Amygdala (tissue), 56 donors: ENCODE measurements at regions not wholly inside any gene's neighbourhood (a gene's known extent, or its start where the extent isn't known, plus 50 kb on each side); places are given as distances from the start of the nearest gene placed in this dataset.

Experiments
- DNase-seq, 56 donors: peaks; one replicate each; lab custom pipeline; 2025; lab: John Stamatoyannopoulos, UW

DNA sequence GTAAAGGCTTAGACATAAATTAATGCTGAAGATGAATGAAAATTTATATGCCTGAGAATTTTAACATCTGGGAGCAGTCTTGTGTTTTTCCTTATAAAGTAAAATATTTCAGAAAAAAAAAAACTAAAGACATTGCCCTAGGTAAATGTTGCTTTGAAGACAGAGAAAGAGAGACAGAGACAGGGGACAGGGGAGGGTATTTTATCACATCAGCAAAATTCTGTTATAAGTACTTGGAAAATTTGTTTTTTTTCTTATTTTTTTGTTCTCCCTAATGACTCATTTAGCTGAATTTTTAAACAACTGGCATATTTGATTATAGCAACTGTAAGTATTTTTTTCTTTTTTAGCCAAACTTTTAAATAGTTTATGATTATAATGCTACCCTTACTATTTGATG is 1540.6 kb upstream of the GBE1 start:
- no peak for DNase-seq

DNA sequence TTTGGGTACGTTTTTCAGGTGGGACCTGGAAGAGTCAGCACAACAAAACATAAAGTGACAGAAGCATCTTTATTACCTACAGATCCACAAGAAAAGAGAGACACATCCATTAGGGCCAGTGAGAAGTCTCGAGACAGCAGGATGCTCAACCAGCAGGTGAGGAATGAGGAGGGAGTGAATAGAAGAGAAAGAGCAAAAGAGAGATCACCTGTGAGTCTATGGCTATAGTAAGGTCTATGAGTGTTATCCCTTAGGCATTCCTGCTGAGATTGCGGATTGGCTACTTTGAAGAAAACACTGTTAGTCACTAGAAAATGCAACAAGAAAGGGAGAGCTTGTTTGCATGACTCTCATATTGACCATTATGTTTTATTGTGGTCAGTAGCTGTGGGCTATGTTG is 1556.2 kb upstream of the GBE1 start:
- DNase-seq, result no peak

DNA sequence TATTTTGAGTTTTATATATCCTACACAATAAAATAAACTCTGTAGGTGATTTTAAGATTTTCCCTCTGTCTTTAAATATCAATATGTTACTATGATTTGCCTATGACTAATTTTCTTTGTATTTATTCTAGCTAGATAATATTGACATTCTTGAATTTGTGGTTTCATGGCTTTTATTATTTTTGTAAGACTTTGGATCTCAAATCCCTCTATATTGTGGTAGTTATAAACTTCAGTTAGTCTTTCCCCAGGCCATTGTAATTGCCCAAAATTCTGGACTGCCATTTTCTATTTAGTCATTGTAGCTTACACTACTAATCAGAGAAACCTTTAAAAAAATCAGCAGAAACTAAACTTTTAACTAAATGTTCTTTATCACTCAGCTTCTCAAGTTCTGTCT is 1559.3 kb upstream of the GBE1 start:
- no peak for DNase-seq

DNA sequence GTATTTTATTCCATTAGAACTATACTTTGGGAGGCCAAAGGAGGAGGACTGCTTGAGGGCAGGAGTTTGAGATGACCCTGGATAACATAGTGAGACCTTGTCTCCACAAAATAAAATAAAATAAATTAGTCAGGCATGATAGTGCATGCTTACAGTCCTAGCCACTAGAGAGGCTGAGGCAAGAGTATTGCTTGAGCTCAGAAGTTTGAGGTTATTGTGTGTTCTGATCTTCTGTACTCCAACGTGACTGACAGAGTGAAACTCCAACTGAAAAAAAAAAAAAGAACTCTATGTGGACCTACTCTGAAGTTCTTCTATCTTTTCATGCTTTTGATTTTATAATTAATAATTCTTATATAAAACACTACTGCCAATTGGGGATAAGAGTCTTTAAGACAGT is 1560.0 kb upstream of the GBE1 start:
- DNase-seq, result no peak

DNA sequence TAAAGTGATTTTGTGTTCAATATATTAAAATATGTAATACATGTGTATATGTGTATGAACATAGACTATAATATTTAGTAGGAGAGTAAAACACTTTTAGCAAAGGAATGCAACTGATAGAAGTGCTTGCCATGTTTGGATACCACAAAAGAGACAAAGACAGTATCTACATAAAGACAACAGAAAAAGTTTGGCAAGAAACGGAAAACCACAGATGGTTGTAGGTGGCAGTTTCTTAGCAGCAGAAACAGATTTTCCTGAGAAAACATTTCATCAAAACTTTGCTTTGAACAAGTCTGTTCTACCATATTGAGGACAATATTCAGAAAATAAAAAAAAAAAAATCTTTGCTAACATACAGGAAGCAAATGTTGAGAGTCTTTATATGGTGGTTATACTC is 1560.4 kb upstream of the GBE1 start:
- peak in 2 of 56 donors; percentile 2 to 9 for DNase-seq

DNA sequence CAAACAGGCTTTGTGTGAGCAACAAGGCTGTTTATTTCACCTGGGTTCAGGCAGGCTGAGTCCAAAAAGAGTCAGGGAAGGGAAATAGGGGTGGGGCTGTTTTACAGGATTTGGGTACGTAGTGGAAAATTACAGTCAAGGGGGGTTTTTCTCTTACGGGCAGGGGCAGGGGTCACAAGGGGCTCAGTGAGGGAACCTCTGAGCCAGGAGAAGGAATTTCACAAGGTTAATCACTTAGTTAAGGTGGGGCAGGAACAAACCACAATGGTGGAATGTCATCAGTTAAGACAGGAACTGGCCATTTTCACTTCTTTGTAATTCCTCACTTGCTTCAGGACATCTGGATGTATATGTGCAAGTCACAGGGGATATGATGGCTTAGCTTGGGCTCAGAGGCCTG is 1592.8 kb upstream of the GBE1 start:
- no peak for DNase-seq

DNA sequence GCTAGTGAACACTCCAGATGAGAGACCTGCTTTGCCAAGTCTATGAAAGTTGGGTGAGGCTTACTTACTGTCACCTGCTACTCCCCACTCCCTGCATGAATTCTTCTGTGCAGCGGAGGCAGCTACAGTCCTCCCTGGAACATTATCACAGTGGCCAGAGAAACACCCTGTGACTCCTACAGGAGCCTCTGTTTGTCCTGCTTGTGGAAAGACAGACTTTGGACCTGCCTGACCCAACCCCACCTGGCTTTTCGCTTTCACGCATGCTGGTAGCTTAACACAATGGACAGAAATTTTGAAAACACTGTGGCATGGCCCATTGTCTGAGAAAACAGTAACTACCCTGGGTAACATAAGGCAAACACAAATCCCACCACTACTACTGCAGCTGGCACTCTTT is 1565.5 kb upstream of the CADM2 start:
- no peak for DNase-seq

DNA sequence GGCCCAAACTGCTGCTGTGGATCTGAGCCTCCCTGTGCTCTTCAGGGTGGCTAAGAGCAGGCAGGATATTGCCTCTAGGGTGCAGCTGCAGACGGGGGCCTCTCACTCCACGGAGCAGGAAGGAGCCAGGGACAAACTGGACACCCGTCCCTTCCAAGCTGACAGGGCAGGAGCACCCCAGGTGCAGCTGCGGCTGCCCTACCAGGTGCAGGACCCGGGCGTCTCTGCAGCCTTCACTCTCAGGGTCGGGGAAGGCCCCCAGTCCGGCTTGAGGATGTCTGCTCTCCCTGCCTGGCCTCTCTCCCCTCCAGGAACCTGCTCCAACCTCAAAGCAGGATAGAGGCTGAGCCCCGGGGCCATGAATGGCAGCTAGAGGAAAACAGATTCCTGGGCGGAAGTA is 1554.9 kb upstream of the CADM2 start:
- no peak for DNase-seq

DNA sequence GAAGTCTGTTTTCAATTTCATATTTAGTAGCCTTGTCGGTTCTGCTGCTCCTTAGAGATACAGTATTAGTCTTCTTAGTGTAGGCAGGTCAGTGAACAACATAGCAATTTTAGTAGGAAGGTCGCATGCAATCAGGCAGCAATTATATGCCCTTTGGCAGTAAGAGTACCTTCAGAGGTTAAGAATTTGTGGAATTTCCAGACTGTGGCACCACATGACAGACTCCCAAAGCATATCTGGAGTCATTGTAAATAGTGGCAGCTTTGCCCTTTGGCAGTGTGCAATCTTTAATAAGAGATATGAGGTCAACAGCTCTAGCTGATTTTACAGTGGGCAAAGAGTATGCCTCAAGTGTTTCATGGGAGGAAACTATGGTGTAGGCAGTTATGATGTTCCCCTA is 1532.5 kb upstream of the CADM2 start:
- no peak for DNase-seq

DNA sequence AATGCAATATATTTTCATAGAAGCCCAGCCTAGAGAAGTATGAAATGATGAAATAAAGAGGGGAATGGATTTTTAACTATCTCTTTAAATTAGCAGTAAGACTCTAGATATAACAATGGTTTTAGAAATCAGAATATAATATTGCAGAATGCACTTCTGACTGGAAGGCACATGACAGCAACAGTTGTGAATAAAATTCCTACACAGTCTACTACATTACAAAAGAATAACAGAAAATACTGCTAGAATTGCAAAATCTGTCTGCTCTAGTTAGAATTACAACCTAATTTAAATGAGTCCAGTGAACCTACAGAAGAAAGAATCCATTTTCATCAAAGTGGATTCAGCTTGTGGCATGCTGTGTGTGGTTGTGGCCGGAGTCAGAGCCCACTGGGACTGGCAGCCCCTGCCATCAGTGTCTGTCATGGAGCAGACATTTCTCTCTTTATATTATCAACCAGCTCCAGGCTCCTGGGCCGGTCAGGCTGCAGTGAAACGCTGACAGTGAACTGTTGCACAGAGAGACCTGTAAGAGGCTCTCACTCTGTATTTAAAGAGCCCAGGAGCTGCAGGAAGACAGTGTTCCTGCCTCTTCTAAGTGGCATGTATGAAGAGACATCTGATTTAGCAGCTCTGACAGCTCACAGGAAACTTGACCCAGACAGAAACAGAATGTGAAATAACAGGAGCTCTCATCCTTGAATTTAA is 1523.8 kb upstream of the CADM2 start:
- no peak for DNase-seq

DNA sequence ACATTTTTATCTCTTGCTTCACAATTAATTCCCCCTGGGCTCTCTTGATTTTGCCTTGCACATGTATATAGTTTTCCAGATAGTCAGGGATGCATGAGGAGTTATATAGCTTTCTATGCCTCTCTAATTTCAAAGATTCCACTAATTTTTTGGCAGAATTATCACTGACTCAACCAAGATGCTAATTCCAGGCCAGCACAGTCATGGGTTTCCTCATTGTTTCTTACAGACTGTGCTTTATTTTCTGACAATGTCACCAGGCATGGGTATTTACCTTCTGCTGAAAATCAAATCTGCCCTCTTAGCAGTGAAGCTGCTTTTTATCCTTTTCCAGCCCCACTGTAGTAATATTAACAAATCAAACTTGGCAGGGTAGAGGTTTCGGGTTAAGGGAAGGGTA is 1520.6 kb upstream of the CADM2 start:
- no peak for DNase-seq

DNA sequence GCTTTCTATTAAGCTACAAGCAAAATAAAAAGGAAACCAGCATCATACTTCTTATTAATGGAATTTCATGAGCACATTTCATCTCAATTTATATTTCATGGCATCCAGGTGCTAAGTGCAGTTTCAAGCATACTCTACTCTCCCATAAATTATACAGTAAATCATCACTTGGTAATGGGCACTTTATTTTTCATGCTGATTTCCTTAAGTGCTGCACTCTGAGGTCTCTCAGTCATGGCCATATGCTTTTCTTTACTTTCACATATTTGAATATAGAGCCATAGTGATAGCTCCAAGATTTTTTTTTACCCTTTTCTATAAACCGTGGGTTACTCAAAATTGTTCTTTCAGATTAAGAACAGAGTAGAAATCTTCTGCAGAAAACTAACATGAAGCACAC is 1505.7 kb upstream of the CADM2 start:
- no peak for DNase-seq

DNA sequence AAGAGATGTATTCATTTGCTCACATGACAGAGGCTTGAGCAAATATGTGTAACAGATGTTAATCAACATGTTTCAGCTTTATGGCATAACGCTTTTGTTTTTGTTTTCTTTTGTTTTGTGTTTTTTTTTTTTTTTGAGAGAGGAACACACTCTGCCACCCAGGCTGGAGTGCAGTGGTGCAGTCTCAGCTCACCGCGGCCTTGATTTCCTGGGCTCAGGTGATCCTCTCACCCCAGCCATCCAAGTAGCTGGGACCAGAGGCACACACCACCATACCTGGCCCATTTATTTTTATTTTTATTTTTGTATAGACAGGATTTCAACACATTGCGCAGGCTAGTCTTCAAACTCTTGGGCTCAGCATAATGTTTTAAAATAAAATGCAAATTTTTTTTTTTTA is 1504.4 kb upstream of the CADM2 start:
- no peak for DNase-seq

DNA sequence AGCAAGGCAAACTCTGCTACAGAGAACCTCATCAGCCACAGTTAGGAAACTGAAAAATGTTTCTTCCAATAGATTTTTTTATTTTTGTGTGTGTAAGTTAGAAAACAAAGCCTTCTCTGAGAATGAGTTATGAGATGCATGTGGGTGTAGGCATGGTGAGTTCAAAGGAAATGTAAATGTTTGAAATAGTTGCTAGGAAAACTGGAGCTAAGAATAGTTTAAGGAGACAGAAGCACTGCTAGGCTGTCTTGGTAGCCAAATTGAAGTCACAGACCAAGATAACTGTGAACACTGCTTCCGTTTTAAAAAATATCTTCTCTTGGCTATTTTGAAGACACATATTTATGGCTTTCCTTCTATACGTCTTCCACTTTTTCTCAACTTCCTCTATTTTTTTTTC is 1501.2 kb upstream of the CADM2 start:
- no peak for DNase-seq

DNA sequence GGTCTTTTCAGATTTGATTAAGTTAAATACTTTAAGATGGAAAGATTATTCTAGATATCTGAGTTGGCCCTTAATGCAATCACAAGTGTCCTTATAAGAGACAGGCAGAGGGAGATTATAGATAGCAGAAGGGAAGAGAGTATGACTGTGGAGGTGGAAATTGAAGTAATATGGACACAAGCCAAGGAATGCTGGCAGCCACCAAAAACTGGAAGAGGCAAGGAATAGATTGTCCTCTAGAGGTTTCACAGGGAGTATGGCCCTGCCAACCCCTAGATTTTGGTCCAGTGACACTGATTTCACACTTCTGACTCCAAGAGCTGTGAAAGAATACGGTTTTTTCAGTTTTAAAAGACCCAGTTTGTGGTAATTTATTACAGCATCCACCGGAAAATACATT is 1498.7 kb upstream of the CADM2 start:
- no peak for DNase-seq

DNA sequence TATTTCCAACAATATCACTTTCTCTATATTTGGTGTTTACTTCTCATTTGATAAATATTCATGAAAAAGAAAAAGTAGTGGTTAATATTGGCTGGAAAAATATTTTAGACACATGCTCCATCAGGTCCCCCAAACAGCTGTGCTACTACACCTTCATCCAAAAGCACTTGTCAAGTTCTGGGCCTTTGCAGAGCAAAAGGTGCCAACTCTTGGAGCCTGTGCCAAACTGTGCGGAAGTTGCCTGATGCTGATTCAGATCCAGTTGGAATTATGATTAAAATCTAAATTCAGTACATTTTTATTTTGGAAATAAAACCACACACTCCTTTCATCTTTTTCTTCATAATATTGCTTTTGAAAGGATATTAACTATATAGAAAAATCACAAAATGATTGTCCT is 1497.4 kb upstream of the CADM2 start:
- no peak for DNase-seq

DNA sequence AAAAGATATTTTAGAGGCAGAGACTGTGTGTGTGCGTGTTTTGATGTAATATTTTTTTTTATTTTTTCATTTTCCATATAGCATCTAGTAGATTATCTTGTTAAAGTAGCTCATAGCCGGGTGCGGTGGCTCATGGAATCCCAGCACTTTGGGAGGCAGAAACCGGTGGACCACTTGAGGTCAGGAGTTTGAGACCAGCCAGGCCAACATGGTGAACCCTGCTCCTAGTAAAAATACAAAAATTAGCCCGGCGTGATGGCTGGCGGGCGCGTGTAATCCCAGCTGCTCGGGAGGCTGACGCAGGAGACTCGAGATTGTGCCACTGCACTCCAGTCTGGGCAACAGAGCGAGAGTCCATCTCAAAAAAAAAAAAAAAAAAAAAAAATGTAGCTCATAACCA is 1481.2 kb upstream of the CADM2 start:
- DNase-seq, result no peak

DNA sequence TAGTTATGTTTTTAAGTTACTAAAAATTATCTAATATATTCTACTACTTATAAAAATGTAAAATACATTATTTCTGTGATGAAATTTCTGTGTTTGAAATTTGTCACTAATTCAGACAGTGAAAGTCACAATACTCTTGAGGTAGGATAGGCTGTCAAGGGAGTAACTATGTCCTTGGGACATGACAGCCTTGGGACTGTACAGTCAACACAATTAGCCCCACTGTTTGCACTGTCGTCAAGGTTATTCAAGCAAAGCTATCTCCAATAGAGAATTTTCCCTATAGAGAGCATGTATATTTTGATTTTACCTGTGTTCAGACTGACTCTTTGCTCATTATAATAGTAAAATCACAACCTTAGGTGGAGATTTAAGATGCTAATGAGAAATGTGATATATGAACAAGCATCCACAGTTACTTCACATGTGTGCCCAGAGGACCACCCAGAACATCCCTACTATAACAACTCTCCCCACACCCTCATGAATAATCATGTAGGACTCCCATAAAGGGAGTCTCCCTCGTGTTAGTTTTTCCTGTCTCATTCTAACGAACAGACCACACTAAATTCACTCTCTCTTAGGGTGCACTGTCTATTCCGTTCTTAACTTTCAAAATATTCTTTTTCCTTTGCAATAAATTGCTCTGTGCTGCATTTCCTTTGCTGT is 1476.3 kb upstream of the CADM2 start:
- DNase-seq, result no peak

DNA sequence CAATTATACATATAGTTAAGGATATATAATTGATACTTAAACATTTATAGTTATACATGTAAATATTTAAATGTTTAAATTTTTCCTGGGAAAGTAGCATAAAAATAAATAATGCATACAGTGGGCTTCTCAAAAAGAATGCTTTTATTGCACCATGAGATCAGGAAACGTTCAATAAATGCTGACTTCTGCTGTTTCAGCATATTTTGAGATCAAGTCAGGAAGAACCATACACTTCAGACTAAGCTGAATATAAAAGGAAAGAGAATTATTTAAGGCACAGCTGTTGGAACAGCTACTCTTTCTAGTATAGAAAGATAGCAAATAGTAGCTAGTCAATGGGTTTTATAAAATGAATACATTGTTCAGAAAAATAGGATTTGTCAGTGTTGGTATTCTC is 1462.3 kb upstream of the CADM2 start:
- DNase-seq, result no peak

DNA sequence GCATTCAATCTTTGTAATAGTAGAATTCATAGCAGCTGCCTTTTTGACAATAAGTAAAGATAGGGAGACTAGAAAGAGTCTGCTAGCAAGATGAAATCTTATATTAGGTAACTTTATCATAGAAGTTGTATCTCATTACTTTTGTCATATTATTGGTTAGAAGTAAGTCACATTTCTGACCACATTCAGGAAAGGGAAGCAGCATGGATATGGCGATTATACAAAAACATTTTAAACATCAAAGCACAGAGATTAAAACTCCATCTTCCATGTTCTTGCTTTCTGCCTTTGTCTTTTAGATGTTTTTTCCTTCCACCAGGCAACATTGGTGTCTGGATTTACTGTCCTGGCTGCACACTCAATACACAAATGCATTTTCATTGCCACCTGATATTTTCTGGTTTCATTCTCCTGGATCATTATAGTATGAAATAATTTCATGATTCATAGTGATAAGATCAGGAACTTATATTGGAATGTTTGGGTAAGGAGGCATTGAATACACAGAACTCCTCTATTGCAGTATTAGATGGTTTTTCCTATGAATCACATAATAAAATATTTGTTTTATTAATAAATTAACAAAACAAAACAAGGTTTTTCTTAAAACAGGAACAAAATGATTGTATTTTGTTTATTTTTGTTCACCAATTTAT is 1460.3 kb upstream of the CADM2 start:
- no peak for DNase-seq

DNA sequence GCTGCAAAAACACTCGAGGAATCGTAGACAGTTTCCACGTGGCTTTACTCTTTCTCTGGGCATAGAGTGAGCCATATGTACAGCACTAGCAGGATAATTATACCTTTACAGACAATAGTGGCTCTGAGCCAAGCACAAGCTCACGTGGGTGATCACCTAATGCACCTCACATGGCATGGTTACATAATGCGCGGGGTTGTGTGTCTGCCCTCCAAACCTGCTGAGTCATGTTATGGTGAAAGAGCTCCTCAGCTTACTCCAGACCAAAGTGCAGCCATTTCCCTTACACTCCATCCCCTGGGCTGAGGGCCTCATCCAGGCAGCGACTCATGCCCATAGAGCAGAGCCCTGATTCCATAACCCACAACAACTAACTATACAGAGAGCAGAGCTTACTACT is 1458.4 kb upstream of the CADM2 start:
- DNase-seq, result no peak

DNA sequence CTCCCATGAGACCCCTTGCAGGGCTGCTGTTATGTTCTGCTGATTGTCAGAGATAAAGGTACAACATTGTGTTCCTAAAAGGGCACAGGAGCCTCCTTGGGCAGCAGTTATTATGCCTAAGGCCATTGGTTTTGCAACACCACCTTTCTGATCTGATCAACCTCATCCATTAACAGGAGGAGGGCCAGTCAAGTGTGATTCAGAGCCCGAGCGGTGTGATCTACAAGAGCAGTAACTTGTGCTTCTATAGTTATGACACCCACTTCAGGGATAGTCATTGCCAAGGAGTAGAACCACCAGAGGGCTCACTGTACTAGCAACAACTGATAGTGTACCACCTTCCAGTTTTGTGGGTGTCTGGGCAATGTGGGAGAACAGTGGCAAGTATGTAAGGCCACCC is 1457.9 kb upstream of the CADM2 start:
- DNase-seq, result no peak
